NT2/D1 (cell line): ENCODE measurements at regions not wholly inside any gene's neighbourhood (a gene's known extent, or its start where the extent isn't known, plus 50 kb on each side); places are given as distances from the start of the nearest gene placed in this dataset.

Experiments used
- YY1 ChIP-seq: IDR thresholded peaks from 2 replicates; pipeline ENCODE4 v1.6.1; 2011; ENCODE audit not compliant: insufficient read length, insufficient read depth
- ZNF274 ChIP-seq: IDR thresholded peaks from 2 replicates; pipeline ENCODE4 v1.6.1; 2011; ENCODE audit warnings: mild to moderate bottlenecking, low read depth, low read length

DNA sequence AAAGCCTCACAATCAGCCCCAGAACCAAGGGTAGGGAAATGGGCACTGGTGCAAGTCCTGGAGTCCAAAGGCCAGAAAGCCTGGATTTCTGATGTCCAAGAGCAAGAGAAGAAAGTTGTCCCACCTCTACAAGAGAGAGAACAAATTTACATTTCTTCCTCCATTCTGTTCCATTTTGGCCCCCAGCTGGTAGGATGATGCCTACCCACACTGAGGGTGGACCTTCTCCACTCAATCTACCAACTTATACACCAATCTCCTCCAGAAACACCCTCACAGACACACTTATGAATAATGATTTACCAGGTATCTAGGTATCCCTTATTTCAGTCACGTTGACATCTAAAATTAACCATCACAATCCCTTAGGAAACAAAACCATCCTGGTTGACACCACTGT, 367.8 kb upstream of the GRIA3 start:
- no peak for TF ChIP-seq YY1
- no peak for TF ChIP-seq ZNF274
